ENCODE measurements at regions not wholly inside any gene's neighbourhood (a gene's known extent, or its start where the extent isn't known, plus 50 kb on each side); places are given as distances from the start of the nearest gene placed in this dataset.

DNA sequence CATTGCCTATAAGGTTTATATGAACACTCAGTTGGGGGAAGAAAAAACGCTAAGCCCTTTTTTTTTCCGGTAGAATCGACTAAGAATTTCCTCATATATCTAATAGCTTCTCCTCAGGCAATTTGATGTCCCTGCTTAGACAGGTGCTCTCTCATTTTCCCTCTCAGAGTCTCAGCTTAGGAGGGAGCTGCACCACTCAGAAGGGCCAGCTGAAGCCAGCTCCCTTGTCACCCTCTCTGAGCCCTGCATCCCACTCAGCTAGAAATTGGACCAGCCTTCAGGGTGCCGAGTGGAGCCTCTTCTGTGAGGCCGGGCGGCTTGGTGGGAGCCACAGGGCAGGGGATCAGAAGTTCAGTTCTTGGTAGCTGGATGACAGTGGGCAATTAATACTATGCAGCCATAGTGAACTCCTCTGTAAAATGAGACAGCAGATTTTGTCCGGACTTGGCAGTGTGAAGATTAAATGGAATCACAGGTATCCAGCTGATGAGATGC lies 368.5 kb downstream of the MAFB start:
- DNase-seq (ENCODE audit: low spot score): no peak

GRCh38 chr20:40319741-40320516 lies 369.1 kb downstream of the MAFB start:
- DNase-seq (ENCODE audit: low spot score): no peak

DNA sequence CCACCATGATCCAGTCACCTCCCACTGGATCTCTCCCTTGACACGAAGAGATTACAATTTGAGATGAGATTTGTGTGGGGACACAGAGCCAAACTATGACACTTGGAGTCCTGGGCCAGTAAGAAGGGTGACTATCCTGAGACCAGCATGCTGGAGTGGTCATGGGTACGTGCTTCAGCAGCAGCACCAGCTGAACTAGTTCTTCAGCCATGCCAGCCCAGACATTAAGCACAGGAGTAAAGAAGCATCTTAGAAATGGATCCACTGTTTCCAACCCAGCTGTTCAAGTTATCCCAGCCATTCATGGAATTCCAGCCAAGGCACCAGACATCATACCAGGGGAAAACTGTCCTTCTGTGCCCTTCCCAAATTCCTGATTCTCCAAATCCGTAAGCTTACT lies 370.0 kb downstream of the MAFB start:
- DNase-seq (ENCODE audit: low spot score): no peak

DNA sequence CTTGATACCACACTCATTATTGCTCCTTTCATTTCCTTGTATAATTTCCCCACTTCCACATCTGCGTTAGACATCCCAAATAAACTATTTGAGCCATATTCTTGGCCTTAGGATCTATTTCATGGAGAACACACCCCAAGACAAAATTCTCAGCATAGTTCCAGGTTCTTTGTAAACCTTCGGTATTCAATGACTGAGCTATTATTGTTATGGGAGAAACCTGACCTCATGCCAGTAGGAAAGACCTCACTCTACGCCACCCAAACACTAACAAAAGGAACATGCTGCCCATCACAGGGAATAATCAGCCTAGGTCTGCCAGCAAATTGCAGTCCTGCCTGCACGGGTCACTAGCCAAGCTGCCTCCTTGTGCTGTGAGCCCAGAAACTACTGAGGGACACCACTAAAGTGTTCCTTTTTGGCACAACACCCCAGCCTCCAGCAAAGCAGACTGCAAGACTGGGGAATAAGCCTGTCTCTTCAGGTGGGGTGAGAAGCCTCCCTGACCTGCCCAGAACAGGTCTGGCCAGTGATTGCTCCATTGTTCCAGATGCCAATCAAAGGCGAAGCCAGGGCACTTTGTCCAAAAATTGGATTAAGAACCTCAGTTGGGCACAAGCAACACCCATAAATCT lies 371.8 kb downstream of the MAFB start:
- DNase-seq (ENCODE audit: low spot score): peak; percentile 71

DNA sequence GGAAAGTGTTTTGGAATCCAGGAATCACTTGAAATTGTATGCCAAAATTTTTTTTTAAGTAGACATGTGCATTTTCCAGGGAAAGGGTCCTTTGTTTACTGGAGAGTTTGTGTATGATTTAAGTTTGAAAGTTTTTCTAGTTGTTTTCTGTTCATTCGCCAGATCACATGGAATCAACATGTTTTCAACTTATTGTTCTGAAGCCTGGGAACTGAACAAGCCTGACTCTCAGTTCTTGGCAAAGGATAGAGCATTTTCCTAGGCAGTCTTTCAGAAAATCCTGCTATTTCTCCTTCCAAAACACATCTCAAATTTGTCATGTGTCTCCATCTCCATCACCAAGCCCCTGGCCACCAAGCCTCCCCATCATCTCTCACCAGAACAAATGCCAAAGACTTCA lies 374.8 kb downstream of the MAFB start:
- no peak for DNase-seq (ENCODE audit: low spot score)

GRCh38 chr20:40313730-40314129 lies 375.3 kb downstream of the MAFB start:
- no peak for DNase-seq (ENCODE audit: low spot score)

GRCh38 chr20:40309731-40310130 lies 379.3 kb downstream of the MAFB start:
- no peak for DNase-seq (ENCODE audit: low spot score)

- no peak for DNase-seq (ENCODE audit: low spot score)
These were observed 381.0 kb downstream of the MAFB start for GRCh38 chr20:40307997-40308396.

GRCh38 chr20:40307268-40307667 lies 381.8 kb downstream of the MAFB start:
- no peak for DNase-seq (ENCODE audit: low spot score)

DNA sequence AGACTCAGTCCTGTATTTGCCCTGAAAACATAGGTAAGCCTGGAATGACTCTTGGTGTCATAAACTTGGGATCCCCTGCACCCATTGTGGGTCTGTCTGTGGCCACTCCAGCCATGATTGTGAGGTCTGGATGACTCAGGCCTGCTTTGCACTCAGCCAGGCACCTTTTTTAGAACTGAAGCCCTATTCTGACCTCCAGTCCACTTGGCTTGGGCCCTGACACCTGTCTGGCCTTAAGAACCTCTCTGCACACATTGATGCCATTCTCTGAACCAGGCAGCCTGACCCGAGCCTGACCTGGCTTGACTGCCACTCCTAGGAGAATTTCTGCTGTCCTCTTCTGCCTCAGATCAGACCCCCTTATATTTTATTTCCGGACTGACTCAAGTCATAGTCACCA lies 383.7 kb downstream of the MAFB start:
- DNase-seq (ENCODE audit: low spot score): no peak

DNA sequence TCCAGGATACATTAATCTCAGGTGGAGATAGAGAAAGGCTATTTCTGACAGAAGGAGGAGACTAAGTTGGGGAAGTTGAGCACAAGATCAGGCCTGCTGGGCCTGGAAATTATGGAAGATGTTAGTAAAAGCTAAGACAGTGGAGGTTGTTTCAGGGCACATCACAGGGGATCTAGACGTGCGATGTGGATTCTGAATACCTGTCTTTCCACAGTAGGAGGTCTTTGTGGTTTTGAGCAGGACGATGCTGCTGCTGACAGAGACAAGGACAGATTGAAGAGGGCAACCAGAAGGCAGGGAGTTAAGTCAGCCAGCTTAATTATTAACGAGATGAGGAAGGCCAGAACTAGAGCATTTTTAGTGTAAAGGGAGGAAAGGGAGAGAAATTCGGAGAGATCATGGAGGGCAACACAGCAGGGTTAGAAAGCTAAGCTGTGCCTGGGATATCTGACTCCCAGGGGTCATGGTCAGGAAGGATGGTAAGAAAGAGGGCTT lies 384.9 kb downstream of the MAFB start:
- no peak for DNase-seq (ENCODE audit: low spot score)

DNA sequence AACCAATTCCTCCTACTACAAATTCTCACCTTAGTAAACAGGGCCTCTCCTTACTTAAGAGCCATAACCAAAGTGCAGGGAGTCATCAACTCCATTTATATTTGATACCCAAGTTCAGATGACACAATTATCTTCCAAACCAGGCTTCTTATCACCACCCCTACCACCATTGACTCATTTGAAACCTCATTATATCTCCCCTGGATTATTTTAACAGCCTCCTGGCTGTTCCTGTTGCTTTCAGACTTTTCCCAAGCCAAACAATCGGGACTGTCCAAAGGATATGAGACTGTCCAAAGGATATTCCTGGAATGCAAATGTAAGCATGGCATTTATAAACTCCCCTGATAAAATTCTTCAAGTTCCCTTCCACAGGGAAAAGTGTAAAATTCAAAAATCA lies 394.3 kb downstream of the MAFB start:
- no peak for DNase-seq (ENCODE audit: low spot score)

GRCh38 chr20:40294175-40294574 lies 394.9 kb downstream of the MAFB start:
- no peak for DNase-seq (ENCODE audit: low spot score)

GRCh38 chr20:40293740-40294139 lies 395.3 kb downstream of the MAFB start:
- no peak for DNase-seq (ENCODE audit: low spot score)

- DNase-seq (ENCODE audit: low spot score): no peak
These were observed 397.4 kb downstream of the MAFB start for GRCh38 chr20:40291493-40292135.

DNA sequence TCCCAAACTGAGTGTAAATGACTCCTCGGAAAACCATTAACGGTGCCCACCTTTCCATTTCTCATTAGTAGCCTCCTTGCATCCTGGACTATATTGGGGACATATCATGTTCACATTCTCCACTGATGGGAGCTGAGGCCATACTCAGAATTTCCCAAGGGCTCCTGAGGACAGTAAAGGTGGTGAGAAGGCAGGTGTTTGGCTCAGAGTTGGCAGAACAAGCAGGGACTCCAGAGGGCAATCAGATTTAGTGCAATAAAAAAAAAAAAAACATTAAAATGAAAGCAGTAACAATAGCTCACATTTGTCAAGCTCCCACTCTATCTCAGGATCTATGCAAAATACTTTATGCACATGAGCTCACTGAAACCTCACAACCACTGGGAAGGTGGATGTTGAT lies 401.4 kb downstream of the MAFB start:
- no peak for DNase-seq (ENCODE audit: low spot score)

DNA sequence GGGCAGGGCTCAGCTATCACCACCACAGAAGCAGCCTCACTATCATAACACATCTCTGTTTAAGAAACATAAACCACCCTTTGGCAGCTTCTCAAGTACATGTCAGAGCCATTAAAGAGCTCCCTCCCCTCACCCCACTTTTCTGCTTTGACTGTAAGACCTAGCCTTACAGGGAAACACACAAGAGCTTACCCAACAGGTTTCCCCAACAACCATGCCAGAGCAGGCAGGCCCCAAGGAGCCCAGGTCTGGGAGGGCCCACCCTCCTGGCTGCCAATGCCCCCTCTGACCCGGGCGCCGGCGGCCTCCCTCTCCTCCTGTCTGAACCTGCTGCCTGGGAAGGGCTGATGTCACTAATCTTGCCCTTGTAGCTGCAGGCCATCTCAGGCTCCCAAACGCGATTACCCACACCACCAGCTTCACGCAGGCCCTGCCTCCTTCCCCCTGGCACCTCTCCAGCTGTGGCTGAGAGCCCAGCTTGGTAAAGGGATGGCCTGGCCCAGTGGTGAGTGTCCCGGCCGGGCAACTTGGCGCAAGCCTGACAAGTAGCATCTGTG lies 402.0 kb downstream of the MAFB start:
- peak; percentile 73 for DNase-seq (ENCODE audit: low spot score)

DNA sequence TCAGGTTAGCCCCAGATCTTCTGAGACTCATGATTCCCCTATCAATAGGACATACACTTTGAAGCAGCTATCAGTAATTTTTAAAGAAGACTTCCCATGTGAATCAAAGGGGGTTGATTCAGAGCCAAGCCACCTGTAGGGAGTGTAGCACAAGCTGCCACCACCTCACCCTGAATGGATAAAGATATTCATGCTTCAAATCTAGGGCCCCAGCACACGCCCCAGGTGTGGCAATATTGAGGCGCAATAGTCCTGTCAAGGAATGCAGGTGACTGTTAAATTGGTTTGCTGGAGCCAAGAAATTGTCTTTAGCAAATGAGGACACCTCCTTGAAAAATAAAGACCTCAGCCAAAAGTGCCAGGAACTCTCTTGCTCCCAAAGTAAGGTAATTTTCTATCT lies 404.4 kb downstream of the MAFB start:
- no peak for DNase-seq (ENCODE audit: low spot score)

DNA sequence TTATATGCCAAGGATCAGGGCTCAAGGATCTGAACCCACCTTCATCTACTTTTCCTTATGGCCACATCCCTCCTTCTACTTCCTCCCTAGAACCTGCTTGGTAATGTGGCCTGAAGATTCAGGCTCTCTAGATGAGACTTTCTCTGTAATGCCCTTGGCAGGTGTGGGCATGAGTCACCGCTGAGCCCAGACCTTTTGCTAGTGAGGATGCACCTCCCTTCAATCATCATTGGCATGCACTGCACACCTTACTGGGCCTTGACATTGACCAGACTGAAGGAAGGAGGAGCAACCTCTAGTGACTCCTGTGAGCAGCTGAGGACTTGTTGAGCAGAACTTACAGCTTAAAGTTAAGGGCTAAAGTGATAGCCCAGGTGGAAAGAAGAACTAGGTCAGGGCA lies 405.3 kb downstream of the MAFB start:
- DNase-seq (ENCODE audit: low spot score): peak; percentile 68

- DNase-seq (ENCODE audit: low spot score): no peak
These were observed 406.1 kb downstream of the MAFB start for GRCh38 chr20:40282941-40283340.

GRCh38 chr20:40282541-40282940 lies 406.5 kb downstream of the MAFB start:
- no peak for DNase-seq (ENCODE audit: low spot score)

DNA sequence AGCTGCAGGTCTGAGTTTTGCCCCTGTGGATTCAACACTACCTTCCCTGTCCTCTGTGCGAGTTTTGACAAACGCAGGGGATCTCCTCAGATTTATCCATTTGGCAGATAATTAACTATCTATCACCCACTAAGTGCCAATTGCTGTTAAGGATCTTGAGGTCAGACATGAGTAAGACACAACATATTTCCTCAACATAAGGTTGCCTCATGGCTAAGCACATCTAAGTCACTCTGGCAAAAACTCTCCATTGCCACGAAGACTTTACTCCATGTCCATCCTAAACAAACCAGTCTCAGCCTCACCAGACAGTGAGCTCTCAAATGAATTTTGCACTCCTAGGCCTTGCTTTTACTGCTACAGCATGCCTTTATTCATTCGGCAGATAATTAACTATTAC lies 408.4 kb downstream of the MAFB start:
- DNase-seq (ENCODE audit: low spot score): no peak
